ENCODE measurements at regions not wholly inside any gene's neighbourhood (a gene's known extent, or its start where the extent isn't known, plus 50 kb on each side); places are given as distances from the start of the nearest gene placed in this dataset.
"Not testable (repeated sequence)": the region's sequence is repeated elsewhere in the genome, so short reads cannot be mapped to it uniquely, and the experiment has no call there.

DNA sequence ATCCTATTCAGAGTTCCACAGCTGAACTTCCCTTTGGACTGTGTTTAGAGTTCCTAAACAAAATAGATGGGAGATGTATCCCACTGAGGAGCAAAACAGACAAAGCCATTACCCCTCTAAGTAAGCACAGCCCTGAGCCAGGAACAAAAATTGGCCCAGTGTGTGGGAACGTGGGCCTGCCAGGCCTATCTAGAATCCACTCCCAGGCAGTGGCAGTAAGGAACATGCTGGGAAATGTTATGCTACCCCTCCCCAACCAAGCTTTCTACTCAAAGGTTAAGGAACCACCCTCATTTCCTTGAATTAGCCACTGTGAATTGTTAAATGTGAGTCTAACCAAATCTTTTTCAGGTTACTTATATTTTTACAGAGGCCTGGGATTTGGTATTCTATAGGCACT is 405.1 kb upstream of the PTGER4 start:
- DNase-seq = no peak

DNA sequence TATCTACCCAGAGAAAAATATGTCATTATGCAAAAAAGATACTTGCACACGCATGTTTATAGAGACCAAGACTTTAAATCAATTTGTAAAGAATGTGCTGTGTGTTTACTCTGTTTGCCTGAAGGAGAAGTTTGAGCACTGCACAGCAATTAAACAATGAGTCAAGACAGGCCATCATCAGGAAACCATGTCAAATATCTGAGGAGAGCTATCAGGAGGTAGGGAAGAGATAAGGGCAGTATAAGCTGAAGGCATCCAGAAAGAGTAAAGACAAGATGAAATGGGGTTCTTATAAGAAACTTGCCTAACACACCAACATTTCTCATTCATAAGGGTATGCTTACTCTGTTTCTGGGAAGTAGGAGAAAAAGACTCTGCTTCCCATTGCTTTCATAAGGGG is 405.8 kb upstream of the PTGER4 start:
- no peak for DNase-seq

DNA sequence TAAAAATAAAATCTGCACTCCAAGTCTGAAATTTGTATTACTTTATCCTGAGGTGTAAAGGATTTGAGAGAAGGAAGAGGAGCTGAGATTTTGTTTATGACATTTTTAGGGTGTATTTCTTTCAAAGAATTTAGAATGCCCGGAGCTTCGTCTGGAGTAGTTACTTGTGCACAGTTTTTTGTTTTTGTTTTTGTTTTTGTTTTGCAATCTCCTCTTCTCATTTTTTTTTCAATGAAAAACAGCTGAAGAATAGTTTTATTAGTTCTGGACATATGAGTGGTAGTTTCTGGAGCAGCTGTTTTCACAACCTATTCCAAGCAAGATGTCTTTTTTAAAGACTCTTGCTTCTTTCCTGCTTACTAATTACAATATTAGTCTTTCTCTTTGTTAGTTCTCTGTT is 408.2 kb upstream of the PTGER4 start:
- no peak for DNase-seq

DNA sequence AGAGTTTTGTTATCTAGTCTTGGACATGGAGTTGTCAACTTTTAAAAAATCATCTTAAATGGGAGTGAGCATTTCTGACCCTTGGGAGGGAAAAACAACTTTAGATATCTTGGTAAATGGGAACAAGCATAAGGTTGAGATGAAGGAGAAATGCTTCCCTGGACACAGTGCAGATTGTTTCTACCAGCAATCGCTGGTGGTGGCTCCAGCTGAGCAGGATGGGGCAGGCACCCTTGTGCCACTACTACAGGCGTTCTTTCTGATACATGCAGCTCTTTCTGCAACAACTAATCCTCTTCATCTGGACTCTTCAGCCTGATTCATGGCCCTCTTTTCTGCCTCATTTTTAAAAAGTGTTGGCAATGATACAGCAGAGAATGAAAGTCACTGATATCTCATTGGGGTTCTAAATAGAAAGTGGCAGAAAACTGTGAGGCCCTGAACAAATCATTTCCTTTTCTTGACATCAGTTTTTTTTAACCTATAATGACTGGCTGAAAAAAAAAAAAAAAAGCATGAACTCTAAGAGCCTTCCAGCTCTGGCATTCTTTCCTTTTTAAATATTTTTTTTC is 409.4 kb upstream of the PTGER4 start:
- no peak for DNase-seq

DNA sequence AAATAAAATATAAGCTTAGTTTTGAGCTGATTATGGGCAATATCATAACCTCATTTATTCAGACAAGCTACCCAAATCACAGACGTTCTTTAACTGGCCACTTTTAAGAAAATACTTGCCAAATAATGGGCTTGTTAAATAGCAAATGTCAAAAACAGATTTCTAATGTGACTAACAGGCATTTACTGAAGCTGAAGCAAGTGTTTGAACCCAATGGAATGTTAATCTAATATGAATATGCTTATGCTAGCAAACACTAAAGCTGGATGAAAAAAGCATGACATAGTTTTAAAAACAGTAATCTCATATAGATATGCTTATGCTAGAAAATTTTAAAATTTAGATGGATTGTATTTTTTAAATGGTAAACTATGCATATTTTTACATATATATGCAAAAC is 411.6 kb upstream of the PTGER4 start:
- no peak for DNase-seq

DNA sequence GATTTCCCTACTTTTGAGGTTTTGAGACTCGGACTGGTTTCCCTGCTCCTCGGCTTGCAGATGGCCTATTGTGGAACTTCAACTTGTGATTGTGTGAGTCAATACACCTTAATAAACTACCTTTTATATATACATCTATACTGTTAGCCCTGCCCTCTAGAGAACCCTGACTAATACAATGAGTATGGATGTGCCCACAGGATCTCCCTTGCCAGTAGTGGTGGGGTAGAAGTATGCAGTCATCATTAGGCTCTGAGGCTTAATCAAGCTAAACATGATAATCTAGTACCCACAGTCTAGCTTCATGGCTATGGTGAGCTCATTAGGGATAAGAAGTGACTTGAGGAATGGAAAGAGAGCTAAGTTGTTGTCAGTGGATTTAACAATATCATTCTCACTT is 412.8 kb upstream of the PTGER4 start:
- no peak for DNase-seq

DNA sequence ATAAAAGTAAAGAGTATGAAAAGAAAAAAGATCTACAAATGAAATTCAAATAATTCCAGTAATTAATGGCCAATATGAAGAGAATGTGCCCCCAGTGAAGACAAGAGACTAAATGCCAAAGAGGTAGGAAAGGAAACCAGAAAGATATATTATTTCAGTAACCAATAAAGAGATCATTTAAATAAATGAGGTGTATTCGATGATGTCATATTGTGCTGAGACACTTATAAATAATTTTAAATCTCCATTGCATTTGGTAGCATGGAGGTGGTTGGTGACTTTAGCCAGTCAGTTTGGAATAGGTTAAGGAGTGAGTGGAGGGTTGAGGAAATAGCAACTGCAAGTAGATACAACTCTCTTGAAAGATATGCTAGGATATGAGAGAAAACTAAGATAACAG is 417.7 kb upstream of the PTGER4 start:
- DNase-seq = no peak

DNA sequence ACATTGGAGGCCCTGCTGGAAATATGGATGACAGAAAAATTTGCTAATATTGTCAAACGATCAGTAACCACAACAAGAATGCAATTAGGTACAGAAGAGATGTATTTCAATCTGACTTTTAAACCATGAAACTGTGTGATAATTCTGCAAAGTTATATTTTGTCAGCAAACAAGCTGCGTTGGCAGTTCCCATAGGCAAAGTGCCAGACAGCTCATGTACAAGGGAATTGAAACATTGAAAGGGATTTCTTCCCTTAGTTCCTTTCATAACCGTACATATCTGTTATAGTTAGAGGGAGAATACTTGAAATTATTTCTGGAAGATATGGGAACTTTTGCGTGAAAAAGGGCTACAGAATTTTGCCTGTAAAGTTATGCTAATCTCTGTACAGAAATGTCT is 419.4 kb upstream of the PTGER4 start:
- no peak for DNase-seq

DNA sequence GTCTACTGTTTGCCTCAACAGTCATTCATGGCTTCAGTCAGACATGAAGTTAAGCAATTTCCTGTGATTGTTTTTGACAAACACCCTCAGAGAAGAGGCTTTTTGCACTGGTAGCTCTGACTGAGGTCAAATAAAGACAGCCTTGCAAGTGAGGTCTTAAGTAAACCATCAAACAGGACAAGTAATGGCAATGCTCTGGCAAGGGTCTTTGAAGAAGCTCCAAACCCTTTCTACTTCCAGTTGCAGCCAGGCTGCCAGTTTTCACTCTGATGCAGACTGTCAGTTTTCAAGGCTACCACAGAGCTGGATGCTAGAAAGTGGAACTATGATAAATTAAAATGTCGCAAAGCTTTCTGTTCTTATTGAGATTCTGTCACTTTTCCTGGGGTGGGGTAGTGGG is 421.5 kb upstream of the PTGER4 start:
- no peak for DNase-seq

DNA sequence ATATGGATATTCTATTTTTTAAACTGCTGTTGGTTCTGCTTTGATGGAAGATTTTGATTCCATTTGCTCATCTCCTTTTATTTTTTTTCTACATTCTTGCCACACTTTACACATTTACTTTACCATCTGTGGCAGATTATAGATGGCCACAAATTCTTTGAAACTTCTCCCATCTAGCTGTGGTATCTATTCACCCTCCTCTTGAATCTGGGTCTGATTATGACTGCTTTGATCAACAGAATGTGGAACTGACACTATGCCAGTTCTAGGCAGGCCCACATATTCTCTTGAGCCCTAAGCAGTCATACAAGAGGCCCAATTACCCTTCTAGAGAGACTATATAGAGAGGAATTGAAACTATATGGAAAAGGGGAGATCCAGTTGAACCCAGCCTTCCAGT is 439.0 kb upstream of the PTGER4 start:
- DNase-seq = no peak

DNA sequence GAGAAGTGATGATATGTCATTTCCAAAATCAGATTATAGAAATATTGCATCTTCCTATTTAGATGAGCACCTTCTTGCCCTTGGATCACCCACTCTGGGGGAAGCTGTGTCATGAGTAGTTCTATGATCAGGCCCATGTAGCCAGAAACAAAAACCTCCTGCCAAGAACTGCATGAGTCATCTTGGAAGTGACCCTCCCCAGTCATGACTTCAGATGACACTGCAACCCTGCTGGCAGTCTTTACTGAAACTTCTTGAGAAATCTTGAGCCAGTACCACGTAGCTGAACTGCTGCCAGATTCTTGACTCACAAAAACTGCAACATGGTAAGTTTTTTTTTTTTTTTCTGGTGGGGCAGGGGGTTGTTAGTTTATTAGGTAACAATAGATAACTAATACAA is 439.6 kb upstream of the PTGER4 start:
- no peak for DNase-seq

DNA sequence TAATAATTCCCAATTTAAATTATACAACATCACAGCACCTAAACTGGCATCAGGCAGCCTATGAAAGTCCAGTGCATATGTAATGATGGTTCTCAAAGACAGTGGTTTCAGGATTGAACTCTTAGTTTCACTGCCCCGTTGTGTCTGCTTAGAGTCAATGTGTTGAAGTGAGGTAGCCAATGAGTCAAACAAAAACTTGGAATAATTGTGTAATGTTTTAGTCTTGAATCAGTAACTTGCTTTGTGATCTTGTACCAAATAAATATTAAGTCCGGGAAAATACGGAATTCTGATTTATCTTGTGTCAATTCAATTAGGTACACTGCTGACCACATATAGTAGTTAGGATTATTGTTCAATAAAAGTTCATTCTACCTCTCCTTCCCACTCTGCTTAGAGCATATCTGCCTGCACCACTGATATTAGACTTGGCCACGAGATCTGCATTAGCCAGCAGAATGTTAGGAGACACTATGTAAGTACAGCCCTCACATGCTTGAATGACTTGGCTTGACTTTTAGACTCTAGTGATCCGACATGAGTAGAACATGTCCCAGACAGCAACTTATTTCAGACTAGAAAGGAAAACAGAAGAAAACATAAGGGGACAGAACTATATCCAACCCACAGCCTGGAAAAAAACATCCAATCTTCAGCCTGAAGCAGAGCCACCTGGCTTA is 441.5 kb upstream of the PTGER4 start:
- no peak for DNase-seq

DNA sequence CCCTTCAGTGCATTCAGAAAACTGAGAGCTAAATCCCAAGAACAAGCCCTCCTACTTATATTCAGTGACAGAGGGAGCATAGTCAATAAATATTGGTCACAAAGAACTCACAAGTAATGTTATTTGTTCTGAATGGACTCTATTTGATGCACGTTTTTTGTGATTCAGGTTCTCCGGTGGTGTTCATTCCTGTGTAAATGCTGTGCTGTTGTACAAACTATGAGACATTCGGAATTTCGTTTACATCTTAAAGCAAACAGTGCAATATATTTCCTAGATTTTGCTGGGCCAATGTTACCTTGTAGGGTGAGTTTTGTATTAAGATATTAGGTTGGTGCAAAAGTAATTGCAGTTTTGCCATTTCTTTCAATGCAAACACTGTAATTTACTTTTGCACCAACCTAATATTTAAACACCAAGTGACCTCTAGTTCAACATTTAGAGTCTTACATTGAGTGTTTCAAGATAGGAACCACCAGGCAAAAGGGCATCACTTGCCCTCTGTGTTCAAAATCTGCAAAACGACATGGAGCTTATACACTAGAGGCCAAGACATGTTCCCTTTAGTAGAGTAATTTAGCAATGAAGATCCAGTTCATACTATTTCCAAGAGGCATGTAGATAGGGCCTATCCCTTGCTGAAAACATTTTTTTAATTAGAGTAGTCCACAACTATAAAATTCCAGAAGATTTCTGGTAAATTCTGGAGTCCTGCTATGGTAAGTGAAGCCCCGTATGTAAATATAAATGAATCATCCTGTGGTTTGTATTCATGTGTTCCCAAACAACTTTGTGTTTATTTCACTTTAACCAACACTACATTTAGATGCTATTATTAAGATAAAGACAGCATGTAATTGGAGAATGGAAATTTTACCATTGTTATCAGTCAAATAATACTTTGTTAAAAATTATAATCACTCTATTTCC is 444.0 kb upstream of the PTGER4 start:
- DNase-seq = no peak

DNA sequence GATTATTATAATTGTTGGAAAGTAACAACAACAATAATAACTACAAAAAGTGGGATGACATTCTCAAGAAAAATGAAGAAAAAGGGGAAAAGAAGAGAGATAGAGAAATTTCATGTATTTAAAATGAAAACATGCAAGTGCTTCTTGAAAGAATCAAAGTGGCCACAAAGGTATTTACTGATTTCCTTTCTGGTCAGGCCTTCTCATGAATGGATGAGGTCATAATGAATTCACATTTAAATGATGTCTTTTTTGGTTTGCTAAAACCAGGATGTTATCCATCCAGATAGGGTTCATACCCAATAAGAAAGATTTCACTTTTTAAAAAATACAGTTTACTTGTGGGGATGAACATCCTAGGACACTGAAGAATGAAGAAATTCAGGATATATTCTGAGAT is 446.4 kb upstream of the PTGER4 start:
- no peak for DNase-seq

DNA sequence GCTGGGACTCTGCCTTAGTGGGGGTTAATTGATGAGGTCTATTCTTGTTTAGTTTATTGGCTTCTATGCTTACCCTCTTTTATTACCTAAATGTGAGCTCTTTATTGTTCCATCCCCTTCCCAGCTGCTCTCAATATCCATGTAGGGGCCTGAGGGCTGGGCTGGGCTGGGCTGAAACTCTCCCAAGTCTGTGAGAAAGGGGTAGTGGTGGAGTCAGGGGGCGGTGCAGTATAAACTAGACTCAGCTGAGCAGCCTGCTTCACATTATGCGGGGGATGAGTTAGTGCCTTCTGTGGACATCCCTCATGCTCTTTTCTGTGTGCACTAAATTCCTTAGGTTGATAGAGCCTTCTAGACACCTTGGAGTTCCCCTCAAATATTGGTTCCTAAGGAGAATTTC is 451.8 kb upstream of the PTGER4 start:
- DNase-seq = no peak

DNA sequence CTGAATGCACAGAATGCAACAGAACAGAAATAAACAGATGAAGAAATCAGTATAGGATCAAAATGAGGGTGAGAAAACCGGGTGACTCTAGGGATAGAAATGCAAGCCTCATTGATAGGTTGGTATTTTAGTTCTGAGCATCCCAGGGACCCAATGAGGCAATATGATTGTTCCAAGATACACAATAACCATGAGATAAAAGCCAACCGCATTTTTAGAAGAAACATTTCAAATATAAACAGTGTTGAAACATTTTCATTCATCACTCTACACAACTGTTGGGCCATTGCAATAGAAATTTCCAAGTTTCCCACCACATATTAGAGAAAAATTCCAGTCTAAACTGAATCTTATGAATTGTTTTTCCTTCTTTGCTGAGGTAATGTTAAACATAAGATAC is 452.3 kb upstream of the PTGER4 start:
- no peak for DNase-seq

DNA sequence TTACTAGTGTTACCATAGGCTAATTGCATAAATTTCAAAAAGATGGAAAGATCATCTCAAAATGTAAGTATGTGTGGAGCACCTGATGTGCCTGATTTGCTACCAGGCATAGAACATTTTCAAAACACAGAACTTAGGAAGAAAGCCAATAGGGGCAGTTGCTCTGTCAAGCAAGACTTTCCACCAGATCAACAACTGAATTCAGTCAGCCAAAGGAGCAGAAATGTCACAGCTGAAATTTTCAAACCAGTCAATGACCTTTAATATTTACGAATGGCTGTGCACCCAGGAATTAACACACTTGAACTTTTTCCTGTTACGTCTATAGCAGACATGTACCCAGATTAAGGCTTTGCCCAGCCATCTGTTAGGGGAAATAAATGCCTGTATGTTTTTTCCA is 452.8 kb upstream of the PTGER4 start:
- DNase-seq = no peak

DNA sequence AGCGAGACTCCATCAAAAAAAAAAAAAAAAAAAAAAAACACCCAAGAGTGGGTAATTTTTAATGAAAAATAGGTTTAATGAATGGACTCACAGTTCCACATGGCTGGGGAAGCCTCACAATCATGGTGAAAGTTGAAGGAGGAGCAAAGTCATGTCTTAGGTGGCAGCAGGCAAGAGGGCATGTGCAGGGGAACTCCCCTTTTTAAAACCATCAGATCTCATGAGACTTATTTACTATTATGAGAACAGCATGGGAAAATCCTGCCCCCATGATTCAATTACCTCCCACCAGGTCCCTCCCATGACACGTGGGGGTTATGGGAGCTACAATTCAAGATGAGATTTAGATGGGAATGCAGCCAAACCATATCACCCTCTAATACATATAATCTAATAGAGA is 454.6 kb upstream of the PTGER4 start:
- not testable (repeated sequence) for DNase-seq

DNA sequence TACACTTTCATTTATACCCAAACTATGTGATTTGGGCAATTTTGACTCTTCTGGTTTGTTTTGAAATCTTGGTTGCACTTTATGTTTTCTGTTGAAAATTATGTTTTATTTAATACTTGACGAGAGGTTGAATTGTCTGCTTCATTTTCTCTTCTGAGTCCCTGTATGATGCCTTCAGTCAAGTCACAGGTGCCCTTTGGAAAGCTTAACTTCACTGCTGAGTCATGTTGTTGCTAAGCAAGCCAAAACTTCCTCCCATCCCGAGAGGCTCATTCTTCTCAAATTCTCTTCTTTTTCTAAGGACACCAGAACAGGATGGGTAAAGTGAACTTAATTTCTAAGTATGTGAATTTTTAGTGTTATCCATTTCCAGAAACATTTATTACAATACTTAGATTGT is 455.3 kb upstream of the PTGER4 start:
- DNase-seq = no peak

DNA sequence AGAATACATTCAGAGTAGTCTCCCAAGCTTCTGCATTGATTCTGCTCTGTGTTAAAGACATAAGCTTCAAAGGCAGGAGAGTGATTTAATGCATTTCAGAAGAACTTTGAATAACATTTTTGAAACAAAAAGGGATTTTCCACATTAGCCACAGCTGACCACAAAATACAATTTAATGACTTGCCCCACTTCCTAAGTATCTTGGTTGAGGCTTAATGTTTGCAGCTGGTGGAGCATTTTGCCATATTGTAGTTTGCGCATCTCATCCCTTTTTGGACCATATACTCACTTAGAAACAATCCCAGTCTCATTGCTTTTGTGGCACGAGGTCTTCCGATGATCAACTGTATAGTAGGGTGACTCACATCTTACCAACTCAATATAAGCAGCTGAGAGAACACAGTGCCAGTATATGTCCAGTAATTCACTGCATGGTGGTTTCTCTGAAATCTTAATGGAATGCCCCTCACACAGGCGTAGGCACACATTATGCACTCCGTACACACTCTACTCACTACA is 455.8 kb upstream of the PTGER4 start:
- DNase-seq = no peak

DNA sequence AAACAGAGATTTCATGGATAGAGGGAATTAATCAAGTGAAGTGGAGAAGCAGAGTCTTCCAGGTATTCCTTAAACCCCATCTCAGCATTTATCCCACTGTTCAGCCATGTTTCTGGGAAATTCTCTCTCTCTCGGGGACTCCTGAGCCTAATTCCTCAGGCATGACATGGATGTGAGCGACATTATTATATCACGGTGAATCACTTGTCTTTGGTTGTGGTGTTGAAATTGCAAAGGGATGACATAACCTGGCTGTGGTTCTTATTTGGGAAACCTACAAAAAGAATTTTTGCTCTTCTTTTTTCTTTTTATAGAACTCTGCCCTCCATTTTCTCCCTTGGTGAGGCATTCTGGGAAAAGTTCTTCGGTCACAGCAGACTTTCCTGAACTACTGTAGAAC is 457.9 kb upstream of the PTGER4 start:
- no peak for DNase-seq

DNA sequence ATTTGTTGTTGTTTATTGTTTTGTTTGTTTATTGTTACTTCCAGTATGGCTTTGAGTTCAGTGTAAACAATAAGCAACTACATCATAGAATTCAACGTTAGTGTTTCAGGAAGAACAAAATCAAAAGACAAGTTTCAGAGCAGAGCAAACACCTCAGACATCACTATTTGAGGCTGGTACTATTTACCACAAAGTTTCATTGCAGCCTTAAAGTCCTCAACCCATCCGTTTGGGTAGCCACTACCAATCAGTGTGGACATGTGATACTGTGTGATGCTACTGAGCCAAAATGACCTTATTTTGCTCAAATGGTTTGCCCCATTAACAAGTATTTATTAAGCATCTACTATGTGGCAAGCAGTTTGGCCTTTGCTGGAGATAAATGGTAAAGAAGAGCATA is 458.5 kb upstream of the PTGER4 start:
- DNase-seq = no peak

DNA sequence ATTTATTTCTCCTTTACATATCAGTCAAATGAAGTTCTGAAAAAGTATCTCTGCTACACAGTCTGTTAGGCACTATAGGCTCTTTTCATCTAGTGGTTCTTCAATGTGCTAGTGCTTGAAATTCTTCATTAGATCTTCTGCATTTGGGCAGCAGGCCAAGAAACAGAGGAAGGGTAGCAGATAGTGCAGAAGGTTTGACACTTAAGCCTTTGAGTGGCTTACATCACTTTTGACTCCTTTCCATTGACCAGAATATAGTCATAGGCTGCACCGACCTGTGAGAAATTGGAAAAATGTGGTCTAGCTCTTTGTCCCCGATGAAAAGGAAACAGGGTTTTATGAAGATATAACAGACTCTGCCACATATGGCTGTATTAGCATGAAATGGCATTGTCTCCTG is 459.5 kb upstream of the PTGER4 start:
- no peak for DNase-seq

DNA sequence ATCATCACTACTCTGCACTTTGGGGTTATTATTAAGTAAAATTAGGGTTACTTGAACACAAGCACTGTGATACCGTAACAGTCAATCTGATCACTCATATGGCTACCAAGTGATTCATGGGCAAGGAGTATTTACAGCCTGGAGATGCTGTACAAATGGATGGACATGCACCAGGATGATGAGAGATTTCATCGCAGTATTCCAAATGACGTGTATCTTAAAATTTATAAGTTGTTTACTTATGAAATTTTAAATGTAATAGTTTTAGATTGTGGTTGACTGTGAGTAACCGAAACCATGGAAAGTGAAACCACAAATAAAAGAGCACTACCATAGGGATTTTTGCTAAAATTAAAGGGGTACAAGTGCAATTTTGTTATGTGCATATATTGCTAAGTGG is 462.2 kb upstream of the PTGER4 start:
- DNase-seq = no peak
